RPMI8226 (cell line): ENCODE measurements at regions not wholly inside any gene's neighbourhood (a gene's known extent, or its start where the extent isn't known, plus 50 kb on each side); places are given as distances from the start of the nearest gene placed in this dataset.
"Not testable (repeated sequence)": the region's sequence is repeated elsewhere in the genome, so short reads cannot be mapped to it uniquely, and the experiment has no call there.

ENCODE experiments used
- DNase-seq: peaks from one replicate; pipeline ENCODE4 v3.0.0-alpha.2; 2015

- no peak for DNase-seq
Measured at GRCh38 chr3:22836131-22836530, 367.0 kb upstream of the UBE2E2 start.

DNA sequence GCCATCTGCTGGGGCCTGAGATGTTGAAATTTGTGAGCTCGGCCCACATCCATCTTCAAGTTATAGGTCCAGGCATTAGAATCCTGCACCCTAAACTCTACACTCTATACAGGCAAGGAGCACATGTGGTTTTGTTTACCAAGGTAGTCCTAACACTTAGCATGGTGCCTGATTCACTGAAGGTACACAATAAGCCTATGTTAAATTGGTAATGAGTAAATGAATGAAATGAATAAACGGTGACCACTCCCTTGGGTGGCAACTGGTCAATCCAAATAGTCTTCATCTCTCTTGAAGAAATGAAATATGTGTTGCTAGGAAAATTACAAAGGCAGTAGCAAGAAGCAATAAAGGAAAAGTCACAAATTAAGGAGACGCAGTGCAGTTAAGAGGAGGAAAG is 359.3 kb upstream of the UBE2E2 start:
- no peak for DNase-seq

DNA sequence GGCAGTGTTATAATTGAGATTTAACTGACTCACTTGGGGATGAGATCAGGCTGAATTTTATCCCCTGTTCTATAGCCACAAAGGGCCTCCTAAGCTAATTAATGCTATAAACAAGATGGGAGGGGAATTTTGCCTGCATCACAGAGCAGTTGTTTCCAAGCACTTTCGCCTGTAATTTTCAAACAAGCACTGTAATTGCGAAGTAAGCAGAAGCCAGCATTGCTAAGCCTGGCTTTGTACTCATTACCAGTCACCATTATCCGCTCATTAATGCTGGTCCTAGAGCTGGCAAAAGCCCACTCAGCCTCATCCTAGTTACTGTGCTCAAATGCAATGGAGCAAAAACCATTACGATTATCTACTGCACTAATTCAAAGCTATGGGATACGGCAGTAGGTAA is 356.6 kb upstream of the UBE2E2 start:
- no peak for DNase-seq

- DNase-seq = not testable (repeated sequence)
Measured at GRCh38 chr3:22849583-22849982, 353.5 kb upstream of the UBE2E2 start.

DNA sequence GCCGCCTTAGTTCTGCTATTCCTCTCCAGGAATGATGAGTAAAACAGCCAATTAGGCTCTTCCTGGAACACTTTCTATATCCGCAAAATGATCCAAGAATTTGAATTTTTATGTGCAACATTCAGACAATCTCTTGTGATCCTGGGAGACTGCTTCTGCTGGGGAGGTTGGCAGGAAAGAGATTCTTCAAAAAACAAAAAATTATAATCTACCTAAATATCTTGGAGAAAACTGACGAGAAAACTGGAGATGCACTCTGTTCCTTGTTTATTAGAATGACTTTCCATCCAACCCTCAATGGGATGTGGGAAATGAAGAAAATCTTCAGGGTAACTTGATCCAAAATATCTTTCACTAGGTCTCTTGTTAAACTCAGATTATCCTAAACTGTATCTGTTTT is 346.3 kb upstream of the UBE2E2 start:
- no peak for DNase-seq

DNA sequence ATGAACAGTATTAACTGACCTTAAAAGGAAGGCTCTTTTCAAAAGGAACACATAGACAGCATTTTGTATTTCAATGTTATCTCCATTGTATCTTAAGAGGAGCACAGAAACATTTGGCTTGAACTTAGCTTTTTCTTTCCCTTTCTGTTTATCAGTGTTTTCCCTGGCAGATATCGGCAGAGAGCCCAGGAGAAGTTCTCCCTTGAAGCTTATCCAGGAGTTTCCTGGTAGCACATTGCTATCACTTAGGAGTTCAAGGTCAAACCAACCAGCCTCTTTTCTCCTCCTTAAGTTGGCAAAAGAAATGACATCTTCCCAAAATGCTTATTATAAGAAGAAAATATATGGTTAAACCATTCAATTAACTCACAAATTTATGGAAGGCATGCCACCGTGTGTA is 344.6 kb upstream of the UBE2E2 start:
- DNase-seq = no peak

DNA sequence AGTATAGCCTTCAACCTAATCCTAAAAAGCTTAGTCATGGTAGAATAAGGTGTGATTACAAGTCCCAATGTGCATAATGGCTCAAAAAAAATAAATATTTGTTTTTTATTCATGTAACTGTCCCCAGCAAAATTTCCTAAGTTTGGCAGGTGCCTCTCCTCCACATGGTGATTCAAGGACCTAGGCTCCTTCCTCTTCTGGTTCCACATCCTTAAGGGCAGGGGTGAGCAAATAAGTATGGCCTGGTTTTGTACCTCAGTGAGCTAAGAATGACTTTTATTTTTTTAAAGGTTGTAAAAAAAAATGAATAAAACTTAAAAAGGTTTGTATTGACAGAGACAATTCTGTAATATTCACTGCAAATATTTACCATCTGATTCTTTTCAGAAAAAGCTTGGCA is 343.5 kb upstream of the UBE2E2 start:
- DNase-seq = no peak

GRCh38 chr3:22861426-22861825 is 341.7 kb upstream of the UBE2E2 start:
- DNase-seq = no peak

DNA sequence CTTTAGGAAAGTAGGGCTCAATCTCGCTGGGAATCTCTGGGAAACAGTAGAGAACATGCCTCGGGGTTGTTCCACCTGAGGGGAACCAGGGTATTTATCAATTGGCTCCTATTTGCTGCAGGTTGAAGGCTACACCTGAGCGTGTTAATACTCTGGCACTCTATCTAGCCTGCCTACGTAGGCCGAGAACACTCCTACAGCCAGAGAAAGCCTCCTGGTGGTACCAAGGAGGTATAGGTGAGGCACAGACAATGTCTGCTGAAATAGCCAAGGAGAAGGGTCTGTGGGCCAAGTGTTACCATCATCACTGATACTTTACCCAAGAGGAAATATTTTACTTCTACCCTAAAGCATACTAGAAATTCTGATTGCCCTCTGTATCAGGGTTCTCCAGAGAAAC is 341.0 kb upstream of the UBE2E2 start:
- peak; percentile 4 for DNase-seq

DNA sequence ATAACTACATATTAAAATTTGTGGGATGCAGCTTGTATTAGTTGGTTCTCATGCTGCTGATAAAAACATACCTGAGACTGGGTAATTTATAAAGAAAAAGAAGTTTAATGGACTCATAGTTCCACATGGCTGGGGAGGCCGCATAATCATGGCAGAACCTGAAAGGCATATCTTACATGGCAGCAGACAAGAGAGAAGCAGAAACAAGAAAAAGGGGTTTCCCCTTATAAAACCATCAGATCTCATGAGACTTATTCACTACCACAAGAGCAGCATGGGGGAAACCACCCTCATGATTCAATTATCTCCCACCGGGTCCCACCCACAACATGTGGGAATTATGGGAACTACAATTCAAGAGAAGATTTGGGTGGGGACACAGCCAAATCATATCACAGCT is 320.3 kb upstream of the UBE2E2 start:
- DNase-seq = not testable (repeated sequence)

DNA sequence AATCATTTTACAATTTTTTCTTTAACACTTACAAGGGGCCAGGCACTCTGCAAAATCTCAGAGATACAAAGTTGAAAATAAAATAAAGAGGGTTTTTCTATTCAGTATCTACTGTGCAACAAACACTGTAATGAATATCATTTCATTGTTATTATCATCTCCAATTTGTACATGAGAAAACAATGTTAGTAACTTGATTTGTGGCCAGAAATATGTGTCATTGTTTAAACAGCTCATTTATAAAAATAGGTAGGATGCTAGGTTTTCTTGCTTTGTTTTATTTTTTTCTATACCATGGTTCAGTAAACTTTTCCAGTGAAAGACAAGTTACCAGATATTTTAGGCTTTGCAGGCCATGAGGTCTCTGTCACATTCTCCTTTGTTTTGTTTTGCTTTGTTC is 318.1 kb upstream of the UBE2E2 start:
- no peak for DNase-seq

- no peak for DNase-seq
Measured at GRCh38 chr3:22885574-22886341, 317.4 kb upstream of the UBE2E2 start.

DNA sequence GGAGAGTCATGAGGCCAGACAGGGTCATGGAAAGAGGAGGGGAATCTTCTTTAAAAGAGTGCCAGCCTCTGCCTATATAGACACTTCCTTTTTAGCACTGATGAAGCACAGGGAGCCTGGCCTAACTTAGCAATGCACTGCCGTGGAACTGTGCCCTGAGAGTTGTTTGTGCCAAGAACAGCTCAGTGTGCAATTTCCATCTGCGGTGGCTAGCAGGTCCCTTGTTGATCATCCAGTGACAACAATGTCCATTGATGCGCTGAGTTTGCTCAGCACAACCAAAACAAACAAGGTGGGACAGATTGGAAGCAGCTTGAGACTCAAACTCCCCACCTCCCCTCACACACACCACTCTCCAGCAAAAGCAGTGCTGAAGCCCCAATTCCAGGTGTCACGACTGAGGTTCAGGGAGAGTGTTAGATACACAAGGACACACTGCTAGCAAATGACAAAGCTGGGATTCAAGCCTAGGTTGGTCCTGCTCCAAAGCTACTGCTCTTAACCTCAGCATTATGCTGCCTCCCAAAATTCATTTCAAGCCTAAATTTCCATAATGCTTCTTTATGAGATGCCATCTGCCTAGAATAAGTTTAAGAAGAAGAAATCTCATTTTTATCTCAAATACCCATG is 316.6 kb upstream of the UBE2E2 start:
- DNase-seq = no peak

DNA sequence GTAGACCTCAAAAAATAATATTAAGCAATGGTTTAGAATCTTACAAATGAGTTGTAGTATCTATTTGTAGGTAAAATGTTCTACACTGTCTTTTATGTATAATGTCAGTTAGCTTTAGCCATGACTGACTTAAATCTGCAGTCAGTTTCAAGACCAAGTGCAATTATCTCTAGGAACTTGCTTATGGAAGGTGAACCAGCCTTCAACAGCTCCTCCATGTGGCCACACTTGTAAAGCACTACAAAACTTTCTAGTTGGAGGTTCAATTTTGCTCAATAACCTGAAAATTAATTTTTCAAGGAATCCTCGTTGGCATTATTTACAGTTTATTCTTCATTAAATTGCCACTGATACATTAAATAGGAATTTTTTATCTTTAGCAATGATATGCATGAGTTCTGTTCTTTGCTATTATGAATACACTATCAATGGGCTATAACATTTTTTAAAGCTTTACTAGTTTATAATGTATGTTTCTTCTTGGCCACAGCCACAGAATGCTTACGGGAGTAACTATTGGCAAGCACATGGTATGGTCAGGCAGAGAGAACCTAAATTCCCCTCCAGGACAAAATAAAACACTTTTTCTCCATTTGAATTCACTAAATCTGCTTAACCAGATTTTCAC is 315.3 kb upstream of the UBE2E2 start:
- peak; percentile 24 for DNase-seq

GRCh38 chr3:22893101-22893500 is 310.0 kb upstream of the UBE2E2 start:
- no peak for DNase-seq

GRCh38 chr3:22893644-22894325 is 309.3 kb upstream of the UBE2E2 start:
- no peak for DNase-seq

GRCh38 chr3:22894865-22895264 is 308.3 kb upstream of the UBE2E2 start:
- DNase-seq = no peak

DNA sequence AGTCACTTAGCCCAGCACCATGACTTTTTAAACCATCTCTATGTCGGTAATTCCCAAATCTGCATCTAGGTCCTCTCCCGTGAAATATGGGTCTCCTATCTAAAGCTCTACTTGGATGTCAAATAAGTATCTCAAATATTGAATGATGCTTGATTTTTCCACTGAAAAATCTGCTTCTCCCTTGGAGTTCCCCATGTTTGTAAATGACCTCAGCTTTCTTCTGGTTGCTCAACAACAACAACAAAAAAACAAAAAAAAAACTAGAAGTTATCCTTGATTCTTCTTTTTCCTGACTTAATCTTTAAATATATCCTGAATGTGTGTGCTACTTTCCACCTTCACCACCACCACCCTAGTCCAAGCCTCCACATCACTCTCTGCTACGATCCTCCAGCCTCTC is 307.5 kb upstream of the UBE2E2 start:
- DNase-seq = no peak

- DNase-seq = no peak
Measured at GRCh38 chr3:22898558-22898957, 304.6 kb upstream of the UBE2E2 start.

- DNase-seq = no peak
Measured at GRCh38 chr3:22899441-22899840, 303.7 kb upstream of the UBE2E2 start.

- no peak for DNase-seq
Measured at GRCh38 chr3:22900296-22900695, 302.8 kb upstream of the UBE2E2 start.

GRCh38 chr3:22901684-22902083 is 301.4 kb upstream of the UBE2E2 start:
- DNase-seq = no peak

DNA sequence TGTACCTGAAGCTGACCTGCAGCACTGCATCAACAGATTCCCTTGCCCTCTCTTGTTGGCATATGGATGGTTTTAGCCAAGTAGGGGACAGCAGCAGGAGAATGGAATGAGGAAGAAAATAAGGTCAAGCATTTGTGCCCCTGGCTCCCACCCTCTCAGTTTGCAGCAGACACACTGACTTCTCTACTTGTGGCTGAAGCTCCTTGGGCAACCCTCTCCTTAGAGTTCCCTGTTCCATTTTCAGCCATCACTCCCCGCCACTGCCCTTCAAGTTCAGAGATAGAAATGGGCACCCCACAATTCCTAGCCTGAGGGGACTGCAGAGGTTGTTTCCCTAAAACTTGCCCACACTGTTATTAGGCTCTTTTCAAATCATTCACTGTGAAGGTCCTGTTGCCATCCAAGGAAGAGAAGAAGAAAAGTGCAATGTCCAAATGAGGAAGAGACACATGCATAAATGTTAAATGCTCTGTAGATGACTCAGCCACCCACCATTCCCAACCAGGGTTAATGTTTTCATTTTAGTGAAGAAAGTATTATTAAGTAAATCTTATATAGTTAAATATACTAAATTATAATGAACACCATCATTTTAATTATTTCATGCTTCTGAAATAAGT is 295.9 kb upstream of the UBE2E2 start:
- DNase-seq = no peak
